Transverse colon (tissue), 4 donors: ENCODE measurements at regions not wholly inside any gene's neighbourhood (a gene's known extent, or its start where the extent isn't known, plus 50 kb on each side); places are given as distances from the start of the nearest gene placed in this dataset.

ENCODE experiments used
- DNase-seq: peaks from one replicate; pipeline ENCODE4 v3.0.0-alpha.2; 2019
- H3K27ac ChIP-seq, 4 donors: fragments of 200-600 bp; sonication (generic); 2 replicates each; pipeline ENCODE4 v1.5.1; 2016 to 2018; ENCODE audit warnings: inconsistent platforms in 4 of 4
- H3K27me3 ChIP-seq: fragments of 200-600 bp; sonication (generic); 2 replicates; pipeline ENCODE4 v1.5.1; 2017; ENCODE audit warnings: inconsistent platforms
- H3K36me3 ChIP-seq, 4 donors: fragments of 200-600 bp; sonication (generic); 2 replicates each; pipeline ENCODE4 v1.5.1; 2017 to 2019; ENCODE audit warnings: inconsistent platforms in 4 of 4
- H3K4me1 ChIP-seq, 4 donors: fragments of 200-600 bp; sonication (generic); 2 replicates each; pipeline ENCODE4 v1.5.1; 2017 to 2020; ENCODE audit warnings: inconsistent platforms in 4 of 4
- H3K4me3 ChIP-seq, 4 donors: fragments of 200-600 bp; sonication (generic); 1 replicate in 1 of 4; 2 replicates in 3 of 4; pipeline versions ENCODE4 v1.5.1 to v1.6.1; 2017 to 2019; ENCODE audit warnings: inconsistent platforms in 4 of 4
- H3K9me3 ChIP-seq, 2 donors: fragments of 200-600 bp; sonication (generic); 2 replicates each; pipeline ENCODE4 v1.5.1; 2017 to 2019; ENCODE audit warnings: inconsistent platforms in 2 of 2
- EP300 ChIP-seq: sonication (generic); formaldehyde crosslinking; IDR thresholded peaks from one replicate; pipeline ENCODE4 v1.6.1; 2017; ENCODE audit warnings: antibody characterized with exemption, low read depth
- POLR2A ChIP-seq: fragments of 450-650 bp; IDR thresholded peaks from one replicate; pipeline ENCODE4 v1.6.1; 2016; ENCODE audit warnings: antibody characterized with exemption, mild to moderate bottlenecking, moderate library complexity
- POLR2AphosphoS5 ChIP-seq, 3 donors: sonication (generic); formaldehyde crosslinking; IDR thresholded peaks; one replicate each; pipeline ENCODE4 v1.6.1; 2016; ENCODE audit warnings: antibody characterized with exemption in 3 of 3
- WGBS, 2 donors: methylation state at CpG; one replicate each; pipeline ENCODE4 v1.1.5; 2018; ENCODE audit warnings: low coverage in 1 of 2; 5-methylcytosine and 5-hydroxymethylcytosine counted together
- in situ Hi-C, 4 donors: fragments of 200-750 bp; cut with MboI; loops; one replicate each; pipeline versions ENCODE4 v1.15.0 to v1.15.1; 2017; ENCODE audit warnings: low sequenced_read_pairs in 3 of 4, low pct_ligation_motif_present in 1 of 4, low pct_unique_long_range_greater_than_20kb in 1 of 4
- intact Hi-C: fragments of 100-400 bp; cut with DNase I; formaldehyde crosslinking; loops from one replicate; pipeline ENCODE4 v1.15.1; 2023; ENCODE audit warnings: low total_unique reads
- TF ChIP-seq, protein P1 (sequence below), 5 experiments: fragments of 200-600 bp in 3 of 5; fragments of 450-650 bp in 2 of 5; sonication (generic) in 3 of 5; IDR thresholded peaks; 1 replicate in 2 of 5; 2 replicates in 3 of 5; pipeline ENCODE4 v1.5.1; 2016 to 2017; ENCODE audit warnings: antibody characterized with exemption in 5 of 5, inconsistent platforms in 3 of 5, mild to moderate bottlenecking in 2 of 5, moderate library complexity in 1 of 5

- Histone ChIP-seq H3K9me3 (no peaks in the 10 kb centered on the region), H3K36me3 (no peaks in the 10 kb centered on the region), H3K27me3 (peaks cover 33% of the 10 kb centered on the region), H3K4me1 (no peaks in the 10 kb centered on the region), H3K27ac (no peak overlapping the region), H3K4me3 (no peak overlapping the region)
- 33 to 34% methylated on average over 1 of the region's 1 CpG for WGBS, 2 donors
- intact Hi-C loops: no loop called here
- DNase-seq: no peak
- TF ChIP-seq, protein P1, sequence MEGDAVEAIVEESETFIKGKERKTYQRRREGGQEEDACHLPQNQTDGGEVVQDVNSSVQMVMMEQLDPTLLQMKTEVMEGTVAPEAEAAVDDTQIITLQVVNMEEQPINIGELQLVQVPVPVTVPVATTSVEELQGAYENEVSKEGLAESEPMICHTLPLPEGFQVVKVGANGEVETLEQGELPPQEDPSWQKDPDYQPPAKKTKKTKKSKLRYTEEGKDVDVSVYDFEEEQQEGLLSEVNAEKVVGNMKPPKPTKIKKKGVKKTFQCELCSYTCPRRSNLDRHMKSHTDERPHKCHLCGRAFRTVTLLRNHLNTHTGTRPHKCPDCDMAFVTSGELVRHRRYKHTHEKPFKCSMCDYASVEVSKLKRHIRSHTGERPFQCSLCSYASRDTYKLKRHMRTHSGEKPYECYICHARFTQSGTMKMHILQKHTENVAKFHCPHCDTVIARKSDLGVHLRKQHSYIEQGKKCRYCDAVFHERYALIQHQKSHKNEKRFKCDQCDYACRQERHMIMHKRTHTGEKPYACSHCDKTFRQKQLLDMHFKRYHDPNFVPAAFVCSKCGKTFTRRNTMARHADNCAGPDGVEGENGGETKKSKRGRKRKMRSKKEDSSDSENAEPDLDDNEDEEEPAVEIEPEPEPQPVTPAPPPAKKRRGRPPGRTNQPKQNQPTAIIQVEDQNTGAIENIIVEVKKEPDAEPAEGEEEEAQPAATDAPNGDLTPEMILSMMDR (IDR thresholded peaks at IDR 0.05): no peak
- TF ChIP-seq POLR2AphosphoS5 (IDR thresholded peaks at IDR 0.05): no peak
- no peak for TF ChIP-seq EP300
- in situ Hi-C loops: no loop called here
These were observed 140.4 kb upstream of the C11orf58 start for GRCh38 chr11:16598032-16598431.

DNA sequence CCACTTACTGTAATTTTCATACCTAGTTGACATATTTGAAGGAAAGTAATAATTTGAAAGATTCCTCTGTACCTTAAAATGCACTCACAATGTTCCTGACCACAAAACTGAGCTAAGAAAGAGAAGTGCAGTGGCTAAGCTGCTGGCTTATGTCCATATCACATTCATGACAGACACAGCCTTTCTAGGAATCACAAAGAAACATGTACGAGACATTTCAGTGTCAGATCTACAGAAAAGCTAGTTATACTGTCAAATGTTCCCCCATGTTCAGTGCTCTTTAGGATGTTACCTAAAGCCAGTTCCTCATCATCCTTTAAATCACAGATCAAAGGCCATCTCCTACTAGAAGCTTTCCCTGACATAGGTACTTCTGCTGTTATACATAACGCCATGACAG, 142.2 kb upstream of the C11orf58 start:
- in situ Hi-C loops (no loop called here), intact Hi-C loops (no loop called here)
- H3K9me3 ChIP-seq: no peaks in the 10 kb centered on the region
- TF ChIP-seq, protein P1 (IDR thresholded peaks at IDR 0.05): no peak
- no peak for TF ChIP-seq POLR2AphosphoS5 (IDR thresholded peaks at IDR 0.05)
- no peak for TF ChIP-seq EP300
- TF ChIP-seq POLR2A: no peak
- peaks cover 15% of the 10 kb centered on the region for H3K27me3 ChIP-seq
- H3K4me1 ChIP-seq: no peaks in the 10 kb centered on the region
- H3K36me3 ChIP-seq: no peaks in the 10 kb centered on the region
- no peak overlapping the region for H3K27ac ChIP-seq
- no peak for DNase-seq
- no peak overlapping the region for H3K4me3 ChIP-seq
- 74 to 77% methylated on average over 2 of the region's 2 CpGs for WGBS, 2 donors

DNA sequence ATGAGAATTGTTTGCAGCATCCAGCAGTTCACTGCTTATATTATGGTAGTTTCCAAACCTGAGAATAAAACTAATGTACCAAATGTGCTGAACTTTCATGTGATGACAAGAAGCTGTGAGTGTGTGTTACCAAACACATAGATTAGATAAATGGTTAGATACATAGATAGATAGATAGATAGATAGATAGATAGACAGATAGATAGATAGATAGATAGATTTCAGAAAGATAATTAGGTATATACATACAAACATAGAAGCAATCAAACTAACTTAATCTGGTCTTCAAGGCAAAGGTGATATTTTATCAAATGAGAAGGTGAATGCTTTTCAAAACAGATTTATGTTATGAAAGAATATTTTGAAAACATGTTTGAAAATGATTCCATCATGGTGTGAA, 147.3 kb upstream of the C11orf58 start:
- H3K9me3 ChIP-seq: no peaks in the 10 kb centered on the region

DNA sequence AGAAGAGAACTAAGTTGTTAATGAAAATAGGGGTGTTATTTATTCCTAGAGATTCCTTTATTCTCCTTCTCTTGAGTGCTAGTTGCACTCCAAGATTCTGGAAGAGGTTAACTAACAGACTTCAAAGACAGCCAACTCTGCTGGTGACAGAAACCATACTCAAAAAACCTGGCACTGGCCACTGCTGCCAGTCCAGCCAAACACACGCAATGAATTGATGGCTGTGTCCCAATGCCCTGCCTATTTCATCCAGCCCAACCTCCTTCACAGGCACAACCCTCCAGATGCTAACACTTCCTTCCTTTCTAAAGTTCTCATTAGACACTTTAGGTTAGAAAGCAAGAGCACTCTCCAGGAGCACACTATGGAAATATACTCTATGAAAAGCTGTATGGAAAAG, 150.8 kb upstream of the C11orf58 start:
- 44% methylated on average over 1 of the region's 1 CpG; no CpG with 5 or more reads in 1 of the 2 donors for WGBS, 2 donors
- no peaks in the 10 kb centered on the region for H3K36me3 ChIP-seq
- intact Hi-C loops: no loop called here
- no peak overlapping the region for H3K27ac ChIP-seq
- no peak overlapping the region for H3K4me3 ChIP-seq
- in situ Hi-C loops: no loop called here
- DNase-seq: no peak
- H3K4me1 ChIP-seq: no peaks in the 10 kb centered on the region
- no peaks in the 10 kb centered on the region for H3K27me3 ChIP-seq
- H3K9me3 ChIP-seq: no peaks in the 10 kb centered on the region
- TF ChIP-seq EP300: no peak
- TF ChIP-seq POLR2A: no peak
- TF ChIP-seq, protein P1 (IDR thresholded peaks at IDR 0.05): no peak
- no peak for TF ChIP-seq POLR2AphosphoS5 (IDR thresholded peaks at IDR 0.05)

More for the DNA sequence above, 147.3 kb upstream of the C11orf58 start:
- in situ Hi-C loops: no loop called here
- TF ChIP-seq, protein P1 (IDR thresholded peaks at IDR 0.05): no peak
- no peak for TF ChIP-seq EP300
- no peak for TF ChIP-seq POLR2AphosphoS5 (IDR thresholded peaks at IDR 0.05)
- no peak for TF ChIP-seq POLR2A
- H3K36me3 ChIP-seq: no peaks in the 10 kb centered on the region
- H3K27me3 ChIP-seq: no peaks in the 10 kb centered on the region
- no peak for DNase-seq
- intact Hi-C loops: no loop called here
- H3K4me1 ChIP-seq: no peaks in the 10 kb centered on the region
- no peak overlapping the region for H3K27ac ChIP-seq
- H3K4me3 ChIP-seq: no peak overlapping the region
